ENCODE measurements at regions not wholly inside any gene's neighbourhood (a gene's known extent, or its start where the extent isn't known, plus 50 kb on each side); places are given as distances from the start of the nearest gene placed in this dataset.
A peak's percentile ranks its signal among the peaks of the same experiment; 100 is the strongest.
"Not testable (repeated sequence)": the region's sequence is repeated elsewhere in the genome, so short reads cannot be mapped to it uniquely, and the experiment has no call there.

- intact Hi-C loops (cut with DNase I; ENCODE audit: low total_unique reads) = no loop called here
- Histone ChIP-seq H3K36me3 (ENCODE audit: low read depth, missing control alignments) (no peaks in the 10 kb centered on the region), H3K27ac (no peak overlapping the region), H3K27me3 (no peaks in the 10 kb centered on the region), H3K9me3 (no peaks in the 10 kb centered on the region), H3K4me1 (no peaks in the 10 kb centered on the region), H3K4me3 (no peak overlapping the region)
- no peak for DNase-seq
- WGBS, 2 donors = 82 to 86% methylated on average over 5 of the region's 5 CpGs
- TF ChIP-seq POLR2A (IDR thresholded peaks at IDR 0.05) (no peak), CTCF (IDR thresholded peaks at IDR 0.05) (no peak)
Measured at GRCh38 chr7:22043367-22043766, 97.7 kb upstream of the CDCA7L start.

GRCh38 chr7:22040923-22041595 is 95.4 kb upstream of the CDCA7L start:
- 67 to 75% methylated on average over 4 of the region's 4 CpGs for whole genome bisulfite sequencing, 2 donors
- no peaks in the 10 kb centered on the region for H3K36me3 ChIP-seq (ENCODE audit: low read depth, missing control alignments)
- no peak for TF ChIP-seq CTCF (IDR thresholded peaks at IDR 0.05)
- TF ChIP-seq POLR2A (IDR thresholded peaks at IDR 0.05) = no peak
- H3K9me3 ChIP-seq = no peaks in the 10 kb centered on the region
- H3K27ac ChIP-seq = no peak overlapping the region
- no peaks in the 10 kb centered on the region for H3K27me3 ChIP-seq
- H3K4me3 ChIP-seq = no peak overlapping the region
- H3K4me1 ChIP-seq = no peaks in the 10 kb centered on the region
- intact Hi-C loops (cut with DNase I; ENCODE audit: low total_unique reads) = no loop called here
- DNase-seq = no peak

- TF ChIP-seq POLR2A (IDR thresholded peaks at IDR 0.05) (no peak), CTCF (IDR thresholded peaks at IDR 0.05) (no peak)
- DNase-seq = no peak
- intact Hi-C loops (cut with DNase I; ENCODE audit: low total_unique reads) = no loop called here
Measured at GRCh38 chr7:22039670-22040069, 94.0 kb upstream of the CDCA7L start.

GRCh38 chr7:22032356-22032755 is 86.7 kb upstream of the CDCA7L start:
- H3K36me3 ChIP-seq (ENCODE audit: low read depth, missing control alignments); DNase-seq; H3K9me3 ChIP-seq; H3K27ac ChIP-seq; intact Hi-C loops (cut with DNase I; ENCODE audit: low total_unique reads); H3K27me3 ChIP-seq; H3K4me1 ChIP-seq: not testable (repeated sequence)
- peak overlapping the region in 1 of 2 donors; percentile 23 for H3K4me3 ChIP-seq
- 63 to 86% methylated on average over 18 to 26 of the region's 26 CpGs for WGBS, 2 donors

More at GRCh38 chr7:22039670-22040069, 94.0 kb upstream of the CDCA7L start:
- Histone ChIP-seq H3K9me3 (no peaks in the 10 kb centered on the region), H3K4me3 (no peak overlapping the region), H3K27ac (no peak overlapping the region), H3K4me1 (no peaks in the 10 kb centered on the region), H3K27me3 (no peaks in the 10 kb centered on the region), H3K36me3 (ENCODE audit: low read depth, missing control alignments) (no peaks in the 10 kb centered on the region)
- whole genome bisulfite sequencing, 2 donors = 29 to 43% methylated on average over 1 of the region's 1 CpG

GRCh38 chr7:22028656-22029055 is 83.0 kb upstream of the CDCA7L start:
- H3K27me3 ChIP-seq; DNase-seq; H3K9me3 ChIP-seq; intact Hi-C loops (cut with DNase I; ENCODE audit: low total_unique reads); H3K4me1 ChIP-seq; H3K4me3 ChIP-seq; H3K36me3 ChIP-seq (ENCODE audit: low read depth, missing control alignments); H3K27ac ChIP-seq: not testable (repeated sequence)
- 58 to 72% methylated on average over 14 to 16 of the region's 25 CpGs for WGBS, 2 donors

- Histone ChIP-seq H3K4me3 (no peak overlapping the region), H3K27me3 (no peaks in the 10 kb centered on the region), H3K4me1 (peaks cover 2% of the 10 kb centered on the region), H3K27ac (no peak overlapping the region), H3K36me3 (ENCODE audit: low read depth, missing control alignments) (no peaks in the 10 kb centered on the region), H3K9me3 (no peaks in the 10 kb centered on the region)
- no peak for TF ChIP-seq POLR2A (IDR thresholded peaks at IDR 0.05)
- no peak for TF ChIP-seq CTCF (IDR thresholded peaks at IDR 0.05)
- WGBS, 2 donors = 77 to 91% methylated on average over 2 of the region's 2 CpGs
- no peak for DNase-seq
- intact Hi-C loops (cut with DNase I; ENCODE audit: low total_unique reads) = no loop called here
Measured at GRCh38 chr7:22027475-22027874, 81.8 kb upstream of the CDCA7L start.

Measured in testis (tissue), 2 donors.